Urothelium cell line (cell line): ENCODE measurements at regions not wholly inside any gene's neighbourhood (a gene's known extent, or its start where the extent isn't known, plus 50 kb on each side); places are given as distances from the start of the nearest gene placed in this dataset.

Experiments used
- DNase-seq: peaks from one replicate; pipeline ENCODE4 v3.0.0; 2011; ENCODE audit warnings: low spot score, mixed read lengths
- FAIRE-seq: peaks from 2 replicates; lab custom pipeline; 2011; peaks lifted over from hg19 to GRCh38; lab: Jason Lieb, UNC

GRCh38 chr4:81648576-81649275 lies 177.0 kb upstream of the RASGEF1B start:
- DNase-seq (no peak), FAIRE-seq (no peak)

DNA sequence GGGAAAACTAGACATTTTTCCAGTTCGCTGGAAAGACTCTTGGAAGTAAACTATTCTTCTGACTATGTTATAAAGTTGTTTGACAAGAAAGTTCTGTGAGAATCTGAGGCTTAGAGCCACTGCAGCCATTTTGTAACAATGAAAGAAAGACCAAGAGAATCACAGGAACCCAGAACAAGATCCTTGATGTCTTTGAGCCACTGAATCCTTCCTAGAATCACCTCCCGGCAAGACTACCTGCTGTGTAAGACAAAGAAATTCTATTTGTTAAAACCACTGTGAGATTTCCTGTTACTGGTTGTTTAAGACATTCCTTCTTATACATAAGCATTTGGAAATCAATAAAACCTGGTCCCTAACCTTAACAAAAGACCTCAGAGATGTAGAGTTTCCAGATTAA lies 175.7 kb upstream of the RASGEF1B start:
- DNase-seq = no peak
- FAIRE-seq = no peak

GRCh38 chr4:81642543-81642942 lies 170.8 kb upstream of the RASGEF1B start:
- no peak for FAIRE-seq
- no peak for DNase-seq

- no peak for FAIRE-seq
Observed at GRCh38 chr4:81639248-81639647, 167.5 kb upstream of the RASGEF1B start.

GRCh38 chr4:81638698-81639097 lies 167.0 kb upstream of the RASGEF1B start:
- DNase-seq (no peak), FAIRE-seq (no peak)

More at GRCh38 chr4:81639248-81639647, 167.5 kb upstream of the RASGEF1B start:
- DNase-seq = no peak

GRCh38 chr4:81635739-81636138 lies 164.0 kb upstream of the RASGEF1B start:
- peak; percentile 13 for FAIRE-seq
- DNase-seq = no peak

DNA sequence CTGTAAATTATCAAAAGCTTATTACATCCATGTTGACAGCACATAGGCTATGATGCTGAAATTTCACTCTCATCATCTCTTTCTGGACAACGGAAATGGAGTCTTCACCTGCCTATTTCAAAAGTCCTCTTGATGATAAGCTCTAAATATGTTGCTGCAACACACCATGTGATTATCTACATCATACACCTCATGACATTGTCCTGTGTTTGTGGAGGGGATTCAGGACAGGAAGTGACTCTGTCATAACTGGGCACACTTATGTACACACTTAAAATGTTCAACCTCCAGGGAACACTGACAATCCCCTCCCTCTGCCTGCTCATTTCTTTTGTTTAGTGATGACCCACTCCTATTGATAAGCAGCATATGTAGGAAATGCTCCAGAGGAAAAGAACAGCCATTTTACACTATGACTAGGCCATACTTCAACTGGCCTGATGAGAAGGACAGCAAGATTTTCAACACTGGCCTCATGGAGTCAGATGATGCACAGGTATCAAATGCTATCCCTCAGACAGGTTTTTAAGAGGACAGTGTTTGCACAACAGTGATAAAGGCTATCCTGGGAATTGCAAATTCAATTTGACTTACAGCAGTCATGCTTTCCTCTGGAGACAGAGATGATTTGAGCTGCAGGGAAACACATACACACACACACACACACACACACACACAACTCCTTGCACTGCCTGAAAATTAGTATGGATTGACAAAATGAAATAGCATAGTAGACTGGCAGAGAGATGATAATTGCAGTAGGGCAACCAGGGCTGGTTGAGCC lies 163.3 kb upstream of the RASGEF1B start:
- FAIRE-seq (no peak), DNase-seq (no peak)

GRCh38 chr4:81634165-81634564 lies 162.5 kb upstream of the RASGEF1B start:
- FAIRE-seq = no peak
- DNase-seq = no peak

- DNase-seq (no peak), FAIRE-seq (no peak)
Observed at GRCh38 chr4:81632581-81633299, 161.0 kb upstream of the RASGEF1B start.

DNA sequence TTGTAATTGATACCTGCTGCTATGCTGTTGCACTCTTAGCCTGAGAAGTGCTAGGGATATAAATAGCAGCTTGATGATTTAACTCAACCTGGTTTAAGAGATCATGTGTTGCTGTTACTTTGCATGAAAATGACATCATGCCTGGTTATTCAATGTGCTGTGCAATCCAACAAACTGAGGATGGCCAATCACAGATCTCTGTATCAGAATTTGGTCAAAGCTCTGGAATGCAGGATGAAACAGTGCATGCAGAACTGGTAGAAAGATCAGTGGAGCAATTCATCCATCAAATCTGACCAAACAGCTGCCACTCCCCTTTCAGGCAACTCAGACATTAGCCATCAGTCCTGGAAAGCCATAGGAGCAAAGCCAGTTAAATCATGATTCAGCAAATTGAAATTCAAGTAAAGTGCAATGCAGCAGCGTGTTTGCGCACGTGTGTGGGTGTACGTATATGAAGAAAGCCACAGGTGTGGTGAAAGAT lies 160.3 kb upstream of the RASGEF1B start:
- DNase-seq = peak; percentile 54
- peak; percentile 61 for FAIRE-seq

DNA sequence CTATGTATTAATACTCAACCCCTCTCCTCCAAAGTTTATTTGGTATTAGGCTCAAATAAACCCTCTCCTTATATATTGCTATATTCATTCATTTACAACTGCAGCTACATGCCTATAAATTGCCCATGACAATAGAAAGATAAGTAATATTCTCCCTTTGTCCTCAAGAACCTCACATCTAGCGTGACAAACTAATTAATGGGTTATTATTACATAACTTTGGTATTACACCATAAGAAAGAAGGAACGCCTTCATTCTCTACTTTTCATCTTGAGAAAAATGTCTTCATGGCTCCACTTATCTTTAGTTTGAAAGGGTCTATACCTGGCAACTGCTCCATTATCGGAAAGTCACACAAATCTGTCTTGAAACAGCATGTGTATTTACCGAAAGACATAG lies 157.7 kb upstream of the RASGEF1B start:
- DNase-seq (no peak), FAIRE-seq (no peak)

GRCh38 chr4:81628489-81628888 lies 156.8 kb upstream of the RASGEF1B start:
- FAIRE-seq (no peak), DNase-seq (no peak)

DNA sequence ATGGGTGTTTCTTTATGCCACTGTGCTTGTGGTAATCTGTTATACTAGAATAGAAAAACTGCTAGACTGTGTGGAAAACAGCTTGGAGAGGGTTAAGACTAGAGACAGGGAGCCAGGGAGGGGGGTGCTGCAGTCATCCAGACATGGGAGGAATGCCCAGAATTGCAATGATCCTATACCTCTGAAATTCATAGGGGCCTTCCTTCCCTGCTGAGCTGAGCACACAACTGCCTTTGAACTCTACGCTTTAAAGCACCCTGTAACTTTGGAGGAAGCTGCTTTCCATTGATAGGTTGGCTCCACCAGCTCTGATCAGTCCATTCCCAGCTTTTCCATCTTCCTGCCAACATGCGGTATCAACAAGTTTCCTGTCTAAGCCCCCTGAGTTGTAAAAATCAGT lies 155.9 kb upstream of the RASGEF1B start:
- FAIRE-seq (no peak), DNase-seq (no peak)

- FAIRE-seq (no peak), DNase-seq (no peak)
Observed at GRCh38 chr4:81626851-81627250, 155.1 kb upstream of the RASGEF1B start.

DNA sequence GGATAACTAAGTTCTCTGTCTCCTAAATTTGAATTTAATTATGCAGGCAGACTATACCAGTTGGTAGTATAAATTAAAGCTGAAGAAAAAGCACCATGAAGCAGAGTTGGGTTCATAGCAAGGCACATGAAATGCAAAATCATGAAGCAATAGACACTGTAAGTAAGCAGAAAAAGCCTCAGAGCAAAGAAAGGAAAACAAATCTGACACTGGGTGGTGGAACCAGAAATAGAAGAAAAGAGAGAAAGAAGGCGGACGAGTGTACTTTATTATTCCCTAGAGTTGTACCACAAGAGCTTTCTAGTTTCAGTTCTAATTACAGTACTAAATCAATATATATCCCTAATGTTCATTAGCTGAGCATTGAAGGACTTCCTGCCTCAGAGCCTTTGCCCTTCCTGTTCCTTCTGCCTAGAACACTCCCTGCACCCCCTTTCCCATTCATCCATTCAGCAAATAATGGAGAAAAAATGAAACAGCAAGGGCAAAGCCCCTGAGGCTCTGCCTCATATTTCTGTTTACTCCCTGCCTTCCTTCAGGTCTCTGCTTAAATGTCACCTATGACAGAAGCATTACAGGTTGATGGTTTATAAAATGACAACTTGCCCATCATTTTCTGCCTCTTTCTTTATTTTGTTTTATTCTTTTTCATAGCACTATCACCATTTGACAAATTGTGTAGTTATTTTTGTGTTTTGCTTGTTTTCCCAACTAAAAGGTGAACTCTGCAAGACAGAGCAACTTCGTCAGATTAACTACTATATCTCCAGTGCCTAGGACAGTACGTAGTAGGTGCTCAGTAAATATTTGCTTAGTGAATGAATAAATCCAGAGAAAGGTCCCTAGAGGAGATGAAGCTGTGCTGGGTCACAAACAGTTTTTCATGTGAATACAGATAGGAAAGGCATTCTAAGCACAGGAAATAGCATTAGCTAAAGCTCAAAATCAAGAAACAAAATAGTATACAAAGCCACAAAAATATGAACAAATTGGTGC lies 154.0 kb upstream of the RASGEF1B start:
- no peak for DNase-seq
- no peak for FAIRE-seq

DNA sequence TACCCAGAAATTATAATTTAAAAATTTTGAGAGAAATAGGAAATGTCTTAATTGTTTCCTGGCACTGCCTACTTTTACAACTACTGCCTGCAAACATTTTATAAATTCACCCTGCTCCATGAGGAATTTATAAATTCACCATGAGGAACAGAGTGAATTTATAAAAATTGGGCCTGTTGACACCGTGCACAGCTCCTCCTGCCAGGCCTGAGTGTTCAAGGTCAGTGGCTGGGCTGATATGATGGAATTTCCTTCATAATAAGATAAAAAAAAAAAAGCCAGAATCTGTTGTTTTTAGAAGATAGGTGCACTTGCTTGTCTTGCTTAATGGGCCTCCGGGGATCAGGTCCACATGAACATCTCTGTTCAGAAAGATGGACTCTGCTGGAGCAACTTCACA lies 151.7 kb upstream of the RASGEF1B start:
- FAIRE-seq = no peak
- no peak for DNase-seq

DNA sequence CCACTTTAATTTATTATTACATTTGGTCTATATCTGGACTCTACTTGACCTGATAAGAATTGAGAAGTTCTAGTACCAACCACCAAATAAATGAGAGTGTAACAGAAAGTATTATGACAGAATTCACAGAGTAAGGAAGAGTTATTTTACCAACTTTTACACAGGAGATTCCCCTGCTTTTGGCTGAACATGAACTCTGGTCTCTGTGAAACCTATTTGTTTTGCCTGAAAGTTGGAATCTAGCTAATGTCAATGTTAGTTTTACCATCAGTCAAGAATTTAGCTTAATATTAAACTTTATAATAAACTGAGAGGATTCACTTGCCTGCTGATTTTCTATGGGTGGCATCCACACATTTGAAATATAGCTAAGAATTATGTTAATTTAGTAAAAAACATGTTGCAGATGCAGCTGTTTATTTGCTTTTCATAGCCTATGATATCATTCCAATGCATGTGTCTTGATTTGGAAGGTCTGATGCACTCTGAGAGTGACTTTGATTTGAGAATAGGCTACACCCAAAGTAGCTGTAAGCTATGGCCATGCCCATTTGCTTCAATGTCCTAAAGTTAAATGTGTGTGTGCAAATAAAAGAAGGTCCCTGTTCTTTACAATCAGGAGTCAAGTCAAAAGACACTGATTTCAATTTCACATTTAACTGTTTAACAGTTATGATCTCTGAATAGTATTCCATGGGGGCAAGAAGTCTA lies 150.9 kb upstream of the RASGEF1B start:
- FAIRE-seq = no peak
- no peak for DNase-seq

DNA sequence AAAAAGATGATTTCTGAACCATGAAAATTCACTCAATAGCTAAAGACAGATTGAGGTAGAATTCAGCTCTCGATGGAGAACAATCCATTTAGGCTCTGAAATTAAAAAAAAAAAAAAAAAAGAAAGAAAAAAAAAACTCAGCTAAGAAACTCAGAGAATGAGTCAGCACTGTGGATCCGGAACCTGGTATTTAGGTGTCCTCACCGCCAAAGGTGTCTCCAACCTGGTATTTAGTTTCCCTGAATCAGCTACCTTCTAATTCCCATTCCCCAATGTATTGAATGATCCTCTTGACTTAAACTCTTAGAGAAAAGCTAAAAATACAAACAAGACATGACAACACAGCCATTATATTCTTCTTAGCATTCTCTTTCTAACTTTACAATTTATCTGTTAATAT lies 150.3 kb upstream of the RASGEF1B start:
- DNase-seq (no peak), FAIRE-seq (no peak)

DNA sequence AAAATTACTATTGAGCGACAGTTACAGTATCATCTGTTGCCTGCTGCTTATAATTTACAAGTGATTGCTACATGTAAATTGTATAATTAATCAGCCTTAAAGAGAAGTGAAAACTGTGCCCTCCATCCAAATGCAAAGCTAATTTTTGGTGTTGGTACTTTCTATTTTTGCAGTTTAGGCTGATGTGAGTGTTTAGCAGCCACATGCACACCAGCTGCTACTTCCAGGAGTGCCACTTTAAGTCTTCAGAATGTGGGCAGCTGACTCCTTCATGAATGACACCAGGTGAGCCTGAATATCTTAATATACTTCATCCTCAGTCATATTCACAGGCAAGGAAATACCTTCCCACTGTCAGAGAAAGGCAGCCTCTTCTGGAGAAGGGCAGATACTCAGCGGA lies 149.8 kb upstream of the RASGEF1B start:
- DNase-seq (no peak), FAIRE-seq (no peak)

- FAIRE-seq = no peak
- DNase-seq = no peak
Observed at GRCh38 chr4:81620442-81620841, 148.7 kb upstream of the RASGEF1B start.
